Left lobe of liver (tissue), 2 donors: ENCODE measurements at regions not wholly inside any gene's neighbourhood (a gene's known extent, or its start where the extent isn't known, plus 50 kb on each side); places are given as distances from the start of the nearest gene placed in this dataset.
"Not testable (repeated sequence)": the region's sequence is repeated elsewhere in the genome, so short reads cannot be mapped to it uniquely, and the experiment has no call there.

Source experiments
- ATAC-seq: fragments of 200-7000 bp; cut with Tn5 transposase; one replicate; pipeline ENCODE4 v1.9.1; 2020; ENCODE audit warnings: mild to moderate bottlenecking, moderate library complexity
- DNase-seq: peaks from one replicate; pipeline ENCODE4 v3.0.0-alpha.2; 2020; ENCODE audit warnings: low spot score
- donor health status: DM: no; HTN: no; CAD: no; lungs with moderate emphysema.
- donor health status: DM: no; HTN: yes; CAD: no.

GRCh38 chr7:112540839-112541577, 60.2 kb downstream of the LSMEM1 start:
- DNase-seq, result no peak
- ATAC-seq, result no peak

DNA sequence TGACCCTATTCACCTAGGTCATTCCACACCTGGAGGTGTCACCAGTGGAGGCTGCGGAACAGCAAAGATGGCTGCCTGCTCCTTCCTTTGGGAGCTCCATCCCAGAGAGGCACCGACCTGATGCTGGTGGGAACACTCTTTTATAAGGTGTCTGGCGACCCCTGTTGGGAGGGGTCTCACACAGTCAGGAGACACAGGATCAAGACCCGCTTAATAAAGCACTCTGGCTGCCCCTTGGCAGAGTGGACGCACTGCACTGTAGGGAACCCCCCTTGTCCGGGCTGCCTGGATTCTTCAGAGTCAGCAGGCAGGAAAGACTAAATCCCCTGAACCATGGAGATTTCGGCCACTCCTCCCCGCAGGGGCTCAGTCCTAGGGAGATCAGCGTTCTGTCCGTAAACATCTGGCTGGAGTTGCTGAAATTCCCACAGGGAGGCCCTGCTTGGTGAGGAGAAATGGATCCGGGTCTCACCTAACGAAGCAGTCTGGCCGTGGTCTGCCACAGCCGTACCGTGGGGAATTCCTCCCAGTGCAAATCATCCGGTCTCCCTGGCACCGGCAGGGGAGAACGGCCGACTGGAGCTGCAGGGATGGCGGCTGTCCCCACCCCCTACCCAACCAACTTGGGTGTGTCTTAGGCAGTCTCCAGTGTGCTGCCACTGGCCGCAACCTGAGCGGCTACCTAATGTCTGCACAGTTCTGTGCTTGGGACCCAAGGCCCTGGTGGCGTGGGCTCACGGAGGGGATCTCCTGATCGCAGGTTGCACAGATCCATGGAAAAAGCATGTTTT, 66.1 kb downstream of the LSMEM1 start:
- no peak for DNase-seq
- ATAC-seq, result no peak

DNA sequence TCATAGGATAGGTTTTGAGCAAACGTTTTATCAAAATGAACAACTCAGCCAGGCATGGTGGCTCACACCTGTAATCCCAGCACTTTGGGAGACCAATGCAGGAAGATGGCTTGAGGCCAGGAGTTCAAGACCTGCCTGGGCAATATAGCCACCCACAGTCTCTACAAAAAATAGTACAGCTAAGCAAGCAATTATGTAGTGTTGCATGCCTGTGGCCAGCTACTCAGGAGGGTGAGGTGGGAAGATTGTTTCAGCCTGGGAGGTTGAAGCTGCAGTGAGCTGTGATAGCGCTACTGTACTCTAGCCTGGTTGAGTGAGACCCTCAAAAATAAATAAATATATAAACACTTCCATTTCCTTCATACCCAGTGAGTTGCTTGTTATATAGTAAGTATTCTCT, 67.1 kb downstream of the LSMEM1 start:
- ATAC-seq, result no peak

GRCh38 chr7:112550468-112551060, 69.8 kb downstream of the LSMEM1 start:
- DNase-seq (no peak), ATAC-seq (peak; percentile 91)

More for the DNA sequence above, 67.1 kb downstream of the LSMEM1 start:
- no peak for DNase-seq

- ATAC-seq, result not testable (repeated sequence)
These were observed 70.7 kb downstream of the LSMEM1 start for GRCh38 chr7:112551521-112551920.

GRCh38 chr7:112554591-112554990, 73.8 kb downstream of the LSMEM1 start:
- ATAC-seq, result no peak

More at GRCh38 chr7:112551521-112551920, 70.7 kb downstream of the LSMEM1 start:
- DNase-seq, result not testable (repeated sequence)

DNA sequence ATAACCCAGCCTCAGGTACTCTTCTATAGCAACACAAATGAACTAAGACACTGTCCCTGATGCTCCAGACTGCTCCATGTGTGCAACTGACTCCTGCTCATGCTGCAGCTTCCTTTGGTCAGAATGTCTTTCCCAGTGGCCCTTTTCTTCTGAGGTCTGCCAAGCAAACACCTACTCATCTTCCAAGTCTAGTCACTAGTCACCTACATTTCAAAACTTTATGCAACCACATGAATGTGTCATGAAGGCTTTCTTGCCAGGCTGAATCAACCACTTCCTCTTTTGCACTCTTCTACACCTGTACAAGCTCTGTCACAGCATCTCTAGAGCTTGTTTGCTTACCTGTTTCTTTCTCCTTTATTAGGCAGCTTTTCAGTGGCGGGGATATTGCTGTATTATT, 75.8 kb downstream of the LSMEM1 start:
- DNase-seq, result no peak
- no peak for ATAC-seq

More at GRCh38 chr7:112554591-112554990, 73.8 kb downstream of the LSMEM1 start:
- no peak for DNase-seq

- ATAC-seq (no peak), DNase-seq (no peak)
These were observed 85.9 kb downstream of the LSMEM1 start for GRCh38 chr7:112566442-112567324.

DNA sequence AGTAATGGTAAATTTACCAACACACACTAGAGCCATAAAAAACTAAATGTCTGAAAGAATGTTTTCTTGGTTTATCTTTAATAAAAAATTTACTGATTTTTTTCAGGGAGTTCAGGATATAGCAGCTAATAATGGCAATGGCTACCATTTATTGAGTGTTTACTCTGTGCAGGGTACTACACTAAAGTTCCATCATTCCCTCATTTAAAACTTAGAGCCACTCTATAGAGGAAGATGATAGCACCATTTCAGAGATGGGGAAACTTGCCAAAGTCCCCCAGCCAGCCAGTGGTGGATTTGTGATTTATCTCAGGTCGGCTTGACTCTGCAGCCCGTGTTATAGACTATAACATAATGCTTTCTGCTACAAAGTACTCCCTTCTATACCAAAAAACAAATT, 86.6 kb downstream of the LSMEM1 start:
- DNase-seq (no peak), ATAC-seq (no peak)

DNA sequence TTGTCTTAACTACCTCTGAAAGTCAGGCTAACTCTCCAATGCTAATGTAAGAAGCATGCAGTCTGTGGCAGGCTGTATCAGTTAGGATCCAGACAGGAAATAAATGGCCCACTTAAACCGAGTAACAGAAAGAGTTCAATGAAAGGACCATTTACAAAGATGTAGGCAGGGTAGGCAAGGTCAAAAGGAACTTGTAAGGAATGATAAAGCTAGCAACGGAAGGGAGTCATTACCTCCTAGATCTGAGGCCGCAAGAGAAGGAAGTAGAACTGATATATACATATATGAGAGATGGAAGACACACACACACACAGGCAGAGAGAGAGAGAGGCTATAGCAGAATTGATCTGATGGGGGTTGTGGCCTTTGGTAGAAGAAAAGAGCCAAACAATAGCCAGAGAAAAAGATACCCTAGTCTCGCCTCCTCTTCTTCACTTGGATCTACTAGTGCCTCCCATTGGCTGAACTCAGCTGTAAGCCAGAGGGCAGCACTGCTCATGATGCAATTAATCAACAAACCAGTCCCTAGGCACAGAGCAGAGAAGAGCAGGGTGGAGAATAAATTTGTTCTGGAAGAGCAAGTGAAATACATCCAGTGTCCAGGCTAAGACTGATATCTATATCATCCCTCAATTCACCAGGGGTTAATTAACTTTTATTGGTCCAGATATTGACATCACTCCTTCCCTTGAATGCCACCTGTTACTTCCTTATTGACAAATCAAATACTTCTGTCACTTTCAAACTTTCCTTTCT, 91.2 kb downstream of the LSMEM1 start:
- ATAC-seq, result peak; percentile 51
- no peak for DNase-seq

- ATAC-seq (peak; percentile 78), DNase-seq (no peak)
These were observed 92.0 kb downstream of the LSMEM1 start for GRCh38 chr7:112572669-112573301.

GRCh38 chr7:112573302-112574039, 92.7 kb downstream of the LSMEM1 start:
- DNase-seq (no peak), ATAC-seq (no peak)

DNA sequence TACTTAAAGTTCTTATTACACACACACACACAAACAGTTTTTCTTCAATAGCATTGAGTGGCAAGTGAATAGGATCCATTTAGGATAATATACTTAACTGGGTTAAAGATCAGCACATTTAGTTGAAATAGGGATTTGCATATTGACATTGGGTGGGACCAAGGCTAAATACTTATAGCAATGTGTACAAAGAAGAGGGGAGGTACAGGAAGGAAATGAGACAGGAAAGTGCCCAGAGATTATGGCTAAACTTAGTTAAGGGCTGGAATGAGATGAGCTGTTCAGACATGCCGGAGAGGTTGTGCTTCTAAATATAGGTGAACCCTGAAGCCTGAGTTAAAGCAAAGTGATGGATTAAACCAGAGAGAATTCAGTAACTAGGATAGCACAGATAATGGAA, 95.1 kb downstream of the LSMEM1 start:
- DNase-seq (no peak), ATAC-seq (no peak)

DNA sequence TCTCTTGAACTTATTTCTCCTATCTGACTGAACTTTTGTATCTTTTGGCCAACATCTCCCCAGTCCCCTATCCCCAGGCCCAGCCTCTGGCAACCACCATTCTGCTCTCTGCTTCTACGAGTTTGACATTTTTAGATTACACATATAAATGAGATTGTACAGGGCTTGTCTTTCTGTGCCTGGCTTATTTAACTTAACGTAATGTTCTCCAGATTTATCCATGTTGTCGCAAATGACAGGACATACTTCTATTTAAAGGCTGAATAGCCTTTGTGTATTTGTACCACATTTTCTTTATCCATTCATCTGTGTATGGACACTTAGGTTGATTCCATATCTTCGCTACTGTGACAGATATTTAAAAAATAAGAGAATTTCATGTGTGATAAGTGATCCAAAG, 98.6 kb downstream of the LSMEM1 start:
- no peak for DNase-seq
- no peak for ATAC-seq

DNA sequence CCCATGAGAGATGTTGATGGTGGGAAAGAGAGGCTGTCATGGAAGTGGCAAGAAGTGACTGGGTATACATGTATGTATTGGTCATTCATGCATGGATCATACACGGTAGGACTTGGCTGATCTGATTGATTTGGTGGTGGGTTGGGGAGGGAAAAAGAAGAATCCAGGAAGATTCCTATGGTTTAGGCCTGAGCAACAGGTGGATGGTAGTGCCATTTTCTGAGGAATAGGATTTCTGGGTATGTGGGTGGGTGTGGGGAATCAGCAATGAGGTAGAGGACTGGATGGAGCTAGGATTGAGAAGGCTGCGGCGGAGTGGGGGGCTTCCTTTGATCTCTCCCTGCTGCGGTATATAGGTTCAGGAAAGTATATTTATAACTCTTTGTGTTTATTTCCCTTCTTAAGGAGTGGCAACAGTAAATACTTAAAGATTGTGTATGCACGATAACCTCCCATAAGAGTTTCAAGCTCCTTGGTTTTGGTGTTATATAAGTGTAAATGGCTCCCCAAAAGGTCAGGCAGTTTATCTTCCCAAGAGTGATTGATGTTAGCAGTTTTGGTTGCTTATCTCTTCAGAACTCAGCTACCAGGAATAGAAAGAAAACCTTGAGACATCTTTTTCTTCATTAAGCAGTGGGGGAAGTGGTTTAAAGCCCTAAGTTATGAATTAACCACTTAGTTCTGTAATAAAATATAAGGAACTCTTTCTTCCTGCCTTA, 100.1 kb downstream of the LSMEM1 start:
- DNase-seq (no peak), ATAC-seq (no peak)

GRCh38 chr7:112581529-112581928, 100.7 kb downstream of the LSMEM1 start:
- DNase-seq (no peak), ATAC-seq (no peak)

GRCh38 chr7:112584290-112584689, 103.5 kb downstream of the LSMEM1 start:
- ATAC-seq, result no peak
- no peak for DNase-seq

- ATAC-seq (no peak), DNase-seq (no peak)
These were observed 106.7 kb downstream of the LSMEM1 start for GRCh38 chr7:112587504-112587903.
